ENCODE measurements at regions not wholly inside any gene's neighbourhood (a gene's known extent, or its start where the extent isn't known, plus 50 kb on each side); places are given as distances from the start of the nearest gene placed in this dataset.

- Histone ChIP-seq H3K4me1 (ENCODE audit: insufficient read depth, low read length) (no peaks in the 10 kb centered on the region), H4K20me1 (ENCODE audit: control insufficient read depth, insufficient read depth, insufficient read length) (no peaks in the 10 kb centered on the region), H4K8ac (replicated peaks; ENCODE audit: insufficient read length, low read depth, low read length) (no peak overlapping the region), H2BK20ac (ENCODE audit: low read depth, low read length, poor library complexity, severe bottlenecking) (no peak overlapping the region), H3K4me2 (ENCODE audit: insufficient read depth, insufficient read length, low read length) (no peak overlapping the region), H3K4ac (ENCODE audit: low read depth, low read length) (no peak overlapping the region), H3K18ac (ENCODE audit: insufficient read length, low read depth, low read length) (no peak overlapping the region), H2BK15ac (ENCODE audit: low read depth, low read length) (no peak overlapping the region), H3K27me3 (ENCODE audit: insufficient read depth, low read length) (no peaks in the 10 kb centered on the region), H2AFZ (ENCODE audit: low read length) (no peak overlapping the region), H4K91ac (ENCODE audit: insufficient read length, low read depth, low read length) (no peak overlapping the region), H3K23me2 (ENCODE audit: insufficient read length, low read depth, low read length, poor library complexity, severe bottlenecking) (no peaks in the 10 kb centered on the region), H3K9me3 (ENCODE audit: control insufficient read depth, low read depth, low read length) (no peaks in the 10 kb centered on the region), H3K27ac (ENCODE audit: insufficient read length, low read depth, low read length) (no peak overlapping the region), H3K79me2 (ENCODE audit: insufficient read depth, low read length) (no peaks in the 10 kb centered on the region), H2BK5ac (ENCODE audit: insufficient read length, low read length) (no peak overlapping the region), H3K9ac (ENCODE audit: extremely low read depth, insufficient read length, low read length) (no peak overlapping the region), H3K14ac (ENCODE audit: insufficient read depth, low read length) (no peak overlapping the region), H3K79me1 (ENCODE audit: insufficient read depth, low read depth, low read length, poor library complexity, severe bottlenecking) (no peaks in the 10 kb centered on the region), H3K23ac (ENCODE audit: insufficient read length, low read depth, low read length) (no peak overlapping the region), H3T11ph (ENCODE audit: low read length) (no peak overlapping the region), H4K5ac (ENCODE audit: insufficient read length, low read depth, low read length) (no peak overlapping the region), H2BK12ac (ENCODE audit: insufficient read length, low read depth, low read length) (no peak overlapping the region), H2AK5ac (ENCODE audit: insufficient read length, low read length) (no peak overlapping the region), H3K56ac (ENCODE audit: insufficient read length, low read depth, low read length) (no peak overlapping the region), H2BK120ac (ENCODE audit: low read depth, low read length, poor library complexity, severe bottlenecking) (no peak overlapping the region)
- Mint-ChIP-seq H3K4me1 (peaks cover 3 to 16% of the 10 kb centered on the region in 2 experiments; a peak in 3 of 4 replicates), H3K9me3 (peaks cover 0 to 2% of the 10 kb centered on the region in 2 experiments; a peak in 1 of 5 replicates), H3K36me3 (ENCODE audit: insufficient read depth in 1 of 3, low read depth in 3 of 3) (no peaks in the 10 kb centered on the region), H3K4me3 (no peak overlapping the region), H3K27ac (peak overlapping the region in 1 of 3 experiments; percentile 25; a peak in 3 of 7 replicates), H3K27me3 (ENCODE audit: low read depth) (no peaks in the 10 kb centered on the region)
- no peak for TF ChIP-seq CTCF (conservative IDR thresholded peaks at IDR 0.05)
- no peak for DNase-seq
- WGBS (ENCODE audit: extremely low coverage, insufficient read length, low lambda C conversion rate), result no CpG with 5 or more reads among the region's 11 CpGs
Observed at GRCh38 chr12:28938581-28939235, 210.4 kb upstream of the FAR2 start.

Measured in H9 (cell line).